ENCODE measurements at regions not wholly inside any gene's neighbourhood (a gene's known extent, or its start where the extent isn't known, plus 50 kb on each side); places are given as distances from the start of the nearest gene placed in this dataset.

DNA sequence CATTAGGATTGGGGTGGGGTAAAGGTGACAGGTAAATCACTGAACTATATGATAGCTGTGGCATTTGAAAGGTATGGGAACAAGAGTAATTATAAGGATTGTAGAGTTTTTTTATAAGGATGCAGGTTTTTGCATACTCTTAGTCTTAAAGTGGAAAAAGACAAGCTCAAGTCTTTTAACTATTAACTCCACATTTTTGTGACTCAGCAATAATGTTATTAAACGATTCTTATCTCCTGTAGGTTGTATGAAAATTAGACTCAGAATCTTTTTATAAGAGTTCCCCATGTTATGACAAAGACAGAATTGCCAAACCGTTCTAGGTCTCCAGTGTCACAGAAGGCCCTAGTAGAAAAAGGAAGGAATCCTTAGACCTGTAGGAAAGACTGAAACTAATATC is 49.9 kb upstream of the TTLL7 start:
- Histone ChIP-seq H3K27me3 (ENCODE audit: control insufficient read depth in 3 of 3, insufficient read depth in 3 of 3, low read length in 2 of 3) (no peaks in the 10 kb centered on the region), H3K9ac (ENCODE audit: insufficient read depth in 1 of 2, low read length in 2 of 2) (no peak overlapping the region), H3K36me3 (ENCODE audit: control insufficient read depth in 4 of 4, insufficient read depth in 4 of 4, low read length in 4 of 4) (no peaks in the 10 kb centered on the region), H3K27ac (ENCODE audit: low read depth in 1 of 2, low read length in 1 of 2) (no peak overlapping the region), H3K9me3 (ENCODE audit: control insufficient read depth in 4 of 4, insufficient read depth in 3 of 4, low read length in 3 of 4) (no peaks in the 10 kb centered on the region), H3K4me3 (no peak overlapping the region), H3K4me1 (ENCODE audit: control insufficient read depth in 5 of 5, insufficient read depth in 5 of 5, low read length in 5 of 5) (no peaks in the 10 kb centered on the region)
- ATAC-seq (ENCODE audit: insufficient read depth, low FRiP score) = no peak
- DNase-seq = no peak
- TF ChIP-seq, protein P1, sequence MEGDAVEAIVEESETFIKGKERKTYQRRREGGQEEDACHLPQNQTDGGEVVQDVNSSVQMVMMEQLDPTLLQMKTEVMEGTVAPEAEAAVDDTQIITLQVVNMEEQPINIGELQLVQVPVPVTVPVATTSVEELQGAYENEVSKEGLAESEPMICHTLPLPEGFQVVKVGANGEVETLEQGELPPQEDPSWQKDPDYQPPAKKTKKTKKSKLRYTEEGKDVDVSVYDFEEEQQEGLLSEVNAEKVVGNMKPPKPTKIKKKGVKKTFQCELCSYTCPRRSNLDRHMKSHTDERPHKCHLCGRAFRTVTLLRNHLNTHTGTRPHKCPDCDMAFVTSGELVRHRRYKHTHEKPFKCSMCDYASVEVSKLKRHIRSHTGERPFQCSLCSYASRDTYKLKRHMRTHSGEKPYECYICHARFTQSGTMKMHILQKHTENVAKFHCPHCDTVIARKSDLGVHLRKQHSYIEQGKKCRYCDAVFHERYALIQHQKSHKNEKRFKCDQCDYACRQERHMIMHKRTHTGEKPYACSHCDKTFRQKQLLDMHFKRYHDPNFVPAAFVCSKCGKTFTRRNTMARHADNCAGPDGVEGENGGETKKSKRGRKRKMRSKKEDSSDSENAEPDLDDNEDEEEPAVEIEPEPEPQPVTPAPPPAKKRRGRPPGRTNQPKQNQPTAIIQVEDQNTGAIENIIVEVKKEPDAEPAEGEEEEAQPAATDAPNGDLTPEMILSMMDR (IDR thresholded peaks at IDR 0.05; ENCODE audit: control extremely low read depth, extremely low read depth) = no peak
- 66 to 86% methylated on average over 2 of the region's 2 CpGs for WGBS, 2 donors

All from lung (tissue), 11 donors.